HG03064 (cell line): ENCODE measurements at regions not wholly inside any gene's neighbourhood (a gene's known extent, or its start where the extent isn't known, plus 50 kb on each side); places are given as distances from the start of the nearest gene placed in this dataset.

Source experiments
- ATAC-seq: cut with Tn5 transposase; IDR thresholded peaks from one replicate; pipeline ENCODE4 v1.9.1; 2021; ENCODE audit warnings: low read depth; ENCODE audit not compliant: unreplicated experiment

DNA sequence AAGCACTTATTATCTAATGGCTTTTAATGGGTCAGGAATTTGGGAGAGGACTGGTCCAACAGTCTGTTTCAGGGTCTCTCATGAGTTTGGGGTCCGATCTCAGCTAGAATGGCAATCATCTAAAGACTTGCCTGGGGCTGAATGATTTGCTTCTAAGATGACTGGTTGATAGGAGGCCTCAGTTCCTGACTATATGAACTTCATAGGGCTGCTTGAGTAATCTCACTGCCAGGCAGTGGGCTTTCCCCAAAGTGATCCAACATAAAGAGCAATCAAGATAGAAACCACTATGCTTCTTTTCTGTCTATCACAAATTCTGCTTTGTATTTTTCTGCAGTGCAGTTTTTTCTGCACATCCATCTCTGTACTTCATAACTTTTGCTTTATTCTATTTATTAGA, 793.5 kb upstream of the CHAC2 start:
- ATAC-seq: no peak

DNA sequence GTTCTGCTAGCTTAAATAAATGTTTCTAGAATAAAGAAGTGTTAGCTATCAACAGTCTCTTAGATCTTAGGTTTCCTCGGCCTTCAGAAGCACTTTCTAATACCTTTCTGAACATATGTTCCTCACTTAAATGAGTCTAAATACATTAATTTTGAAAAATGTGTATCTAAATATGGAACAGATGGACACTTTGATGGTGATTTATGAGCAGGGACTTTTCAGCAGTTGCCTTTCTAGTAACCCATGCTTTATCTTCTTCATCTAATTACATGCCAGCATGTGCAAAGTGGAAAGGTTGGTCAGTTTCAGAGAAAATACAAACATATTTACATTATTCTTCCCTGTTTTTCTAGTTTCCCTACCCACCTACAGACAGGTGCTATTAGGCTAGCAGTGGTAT, 797.0 kb upstream of the CHAC2 start:
- ATAC-seq: no peak

DNA sequence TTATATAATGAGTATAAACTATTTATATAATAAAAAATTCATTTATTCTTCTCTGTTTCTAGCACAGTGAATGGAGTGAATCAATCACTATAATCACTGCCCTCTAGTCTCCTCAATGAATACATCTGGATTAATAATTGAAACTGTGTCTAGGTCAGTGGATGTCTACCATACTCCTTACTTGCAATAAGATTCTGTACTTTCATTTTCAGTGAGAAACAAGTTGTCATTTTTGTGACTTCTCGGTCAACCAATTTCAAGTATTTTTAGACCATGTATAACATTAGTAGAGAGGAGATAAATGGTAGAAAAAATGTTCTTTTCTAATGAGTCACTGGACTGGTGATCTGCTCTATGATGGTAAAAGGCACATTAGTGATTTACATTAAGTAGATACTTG, 799.6 kb upstream of the CHAC2 start:
- no peak for ATAC-seq

DNA sequence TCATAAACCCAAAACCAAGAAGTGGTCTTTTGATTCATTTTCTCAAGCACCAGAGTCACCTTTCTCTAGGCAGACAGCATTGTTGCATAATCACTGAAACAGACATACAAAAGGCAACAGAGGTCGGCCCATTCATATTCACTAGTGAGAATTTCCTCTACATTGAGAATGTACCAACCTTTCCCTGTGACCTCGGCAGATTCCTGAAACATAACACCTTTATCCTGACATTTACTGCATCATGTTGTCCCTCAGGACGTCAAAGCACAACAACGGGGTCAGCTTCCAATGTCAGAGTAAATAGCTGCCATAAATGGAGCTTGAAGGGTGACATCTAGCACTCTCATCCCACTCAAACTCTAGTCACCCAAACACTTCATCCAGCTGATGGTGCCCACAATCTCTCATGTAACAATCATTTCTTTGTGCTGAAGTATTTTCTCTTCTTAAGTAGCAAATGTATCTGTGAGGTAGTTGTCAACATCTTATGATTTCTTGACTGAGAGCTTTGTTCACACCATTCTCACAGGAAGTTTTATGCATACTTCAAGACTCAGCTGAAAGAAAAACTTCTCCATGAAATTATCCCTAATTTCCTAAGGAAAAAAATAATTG, 802.6 kb upstream of the CHAC2 start:
- no peak for ATAC-seq

DNA sequence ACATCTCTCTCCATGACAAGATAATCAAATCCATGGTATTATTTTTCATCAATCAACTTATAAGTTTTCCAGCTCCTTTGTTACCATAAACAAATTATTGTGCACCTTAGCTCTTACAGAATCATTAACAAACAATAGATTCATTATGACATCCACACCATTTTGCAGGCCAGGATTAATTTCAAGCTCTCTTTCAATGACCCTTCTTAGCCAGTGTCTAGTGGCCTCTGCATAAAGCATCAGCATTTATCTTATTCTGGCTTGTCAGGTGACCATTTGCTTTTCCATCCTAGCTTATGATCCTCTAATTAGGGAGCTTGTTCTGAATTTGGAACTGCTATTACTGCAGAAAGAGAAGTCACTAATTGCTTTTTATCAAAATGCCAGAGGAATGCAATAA, 806.2 kb upstream of the CHAC2 start:
- ATAC-seq: no peak

DNA sequence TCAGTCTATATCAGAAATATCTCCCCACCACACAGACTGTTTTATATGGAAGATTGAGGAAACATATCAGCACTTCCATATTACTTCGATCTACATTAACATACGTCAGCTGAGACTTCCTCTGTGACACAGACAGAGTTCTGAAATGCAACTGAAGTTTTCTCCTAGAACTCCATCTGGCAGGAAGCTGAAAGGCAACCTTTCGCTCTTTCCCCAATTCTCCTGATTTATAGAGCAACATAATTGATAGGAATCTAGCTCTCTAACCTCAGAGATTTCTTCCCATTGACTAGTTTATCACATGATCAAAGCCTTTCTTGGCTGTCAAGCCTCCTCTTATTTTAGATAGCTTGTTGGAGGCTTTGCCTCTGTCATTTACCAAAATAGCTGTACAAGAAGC, 806.7 kb upstream of the CHAC2 start:
- no peak for ATAC-seq

DNA sequence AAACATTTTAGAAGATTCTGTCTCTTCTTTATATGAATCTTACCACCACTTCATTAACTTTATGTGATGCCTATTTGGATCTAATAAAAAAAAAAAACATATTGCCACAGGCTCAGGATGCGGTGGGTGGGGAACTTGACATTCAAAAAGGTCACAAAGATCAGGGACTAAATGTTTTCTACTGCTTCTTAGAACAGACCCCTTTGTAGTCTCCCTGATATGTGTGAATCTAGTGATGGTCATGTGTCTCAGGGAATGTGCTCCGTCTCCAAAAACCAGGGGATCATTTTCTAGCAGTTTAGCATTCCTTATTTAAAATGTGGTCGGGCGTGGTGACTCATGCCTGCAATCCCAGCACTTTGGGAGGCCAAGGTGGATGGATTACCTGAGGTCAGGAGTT, 807.8 kb upstream of the CHAC2 start:
- no peak for ATAC-seq

DNA sequence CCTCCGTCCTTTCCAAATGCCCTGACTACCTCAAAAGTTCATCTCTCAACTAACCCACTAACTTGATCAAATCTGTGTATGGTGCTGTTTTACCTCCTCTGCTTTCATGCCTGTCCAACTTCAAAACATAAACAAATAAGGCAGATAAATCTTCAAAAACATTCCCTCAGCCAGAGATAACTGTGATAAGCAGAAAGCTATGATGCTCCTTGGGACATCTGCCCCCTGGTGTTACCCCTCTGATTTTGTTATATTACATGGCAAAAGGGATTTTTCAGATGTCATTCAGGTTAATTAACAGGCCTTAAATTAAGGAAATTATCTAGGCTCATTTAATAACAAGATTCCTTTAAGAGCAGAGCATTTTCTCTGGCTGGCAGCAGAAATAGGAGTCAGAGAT, 810.8 kb upstream of the CHAC2 start:
- no peak for ATAC-seq

DNA sequence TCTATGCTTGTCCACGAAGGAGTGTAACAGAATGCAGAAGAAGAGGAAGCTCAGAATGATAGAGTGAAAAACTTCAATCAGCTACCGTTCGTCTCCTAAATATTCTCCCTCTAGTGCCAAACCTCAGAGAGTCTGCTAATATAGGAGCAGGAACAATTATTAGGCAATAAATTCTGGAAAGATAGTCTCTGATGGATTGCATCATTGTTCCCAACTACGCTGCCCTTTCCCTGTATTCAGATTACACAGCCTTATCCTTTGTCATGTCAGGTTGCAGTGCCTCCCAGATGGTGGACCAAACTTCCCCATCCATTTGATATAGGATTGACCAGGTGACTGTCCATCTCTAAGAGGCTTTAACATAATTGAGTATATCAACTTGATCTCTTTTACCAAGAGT, 811.5 kb upstream of the CHAC2 start:
- ATAC-seq: no peak

DNA sequence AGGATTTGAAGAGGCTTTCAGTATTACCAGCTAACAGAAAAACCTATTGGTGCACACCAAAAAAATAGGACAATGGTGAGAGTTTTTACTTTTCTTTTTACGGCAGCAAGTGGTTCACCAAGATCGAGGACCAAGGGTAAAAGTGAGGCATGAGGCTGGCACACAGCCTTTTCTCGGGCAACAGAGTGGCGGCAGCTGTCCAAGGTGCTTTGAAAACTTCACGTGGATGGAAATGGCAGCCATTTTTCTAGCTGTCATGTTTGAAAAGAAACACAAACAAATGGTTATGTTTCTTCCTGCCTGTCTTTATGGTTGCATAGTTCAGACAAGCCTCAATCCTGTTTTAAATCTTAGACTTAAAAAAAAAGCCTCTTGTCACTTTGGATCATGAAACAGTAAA, 812.5 kb upstream of the CHAC2 start:
- ATAC-seq: no peak

DNA sequence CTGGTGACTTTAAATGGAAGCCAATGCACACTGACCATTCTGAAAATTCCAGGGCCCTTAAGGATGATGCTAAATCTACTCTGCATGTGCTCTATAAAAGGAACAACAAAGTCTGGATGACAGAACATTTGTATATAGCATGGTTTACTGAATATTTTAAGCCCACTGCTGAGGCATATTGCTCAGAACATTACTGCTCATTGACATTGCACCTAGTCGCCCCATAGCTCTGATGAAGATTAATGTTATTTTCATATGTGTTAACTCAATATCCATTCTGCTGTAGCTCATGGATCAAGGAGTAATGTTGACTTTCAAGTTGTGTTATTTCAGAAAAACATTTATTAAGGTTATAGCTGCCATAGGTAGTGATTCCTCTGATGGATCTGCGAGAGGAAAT, 827.5 kb upstream of the CHAC2 start:
- no peak for ATAC-seq

DNA sequence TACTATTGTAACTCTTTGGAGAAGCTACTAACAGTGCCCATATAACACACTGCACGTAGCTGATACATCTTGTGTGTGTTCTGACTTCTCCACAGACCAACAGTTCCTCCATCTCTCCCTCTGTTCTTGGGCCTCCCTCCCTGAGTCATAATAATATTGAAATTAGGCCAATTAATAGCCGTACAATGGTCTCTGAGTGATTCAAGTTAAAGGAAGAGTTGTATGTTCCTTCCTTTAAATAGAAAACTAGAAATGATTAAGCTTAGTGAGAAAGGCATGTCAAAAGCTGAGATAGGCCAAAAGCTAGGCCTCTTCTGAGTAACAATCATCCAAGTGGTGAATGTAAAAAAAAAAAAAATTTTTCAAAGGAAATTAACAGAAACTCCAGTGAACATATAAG, 828.4 kb upstream of the CHAC2 start:
- no peak for ATAC-seq

DNA sequence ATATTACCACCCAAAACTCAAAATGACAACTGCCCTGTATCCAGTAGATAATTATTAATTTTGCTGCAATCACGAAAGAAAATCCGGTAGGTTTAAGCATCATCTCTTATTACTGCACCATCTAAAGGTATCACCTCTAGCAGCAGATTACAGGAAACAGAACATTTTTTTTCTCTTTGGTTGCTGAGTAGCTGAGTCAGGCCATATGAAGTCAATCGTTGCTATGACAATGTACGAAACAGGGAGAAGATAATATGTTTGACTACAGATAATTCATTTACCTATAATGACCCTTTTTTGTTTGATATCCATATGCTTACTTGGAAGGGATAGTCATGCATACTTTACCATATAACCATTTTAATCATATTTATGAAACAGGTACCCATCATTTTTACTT, 831.6 kb upstream of the CHAC2 start:
- no peak for ATAC-seq

DNA sequence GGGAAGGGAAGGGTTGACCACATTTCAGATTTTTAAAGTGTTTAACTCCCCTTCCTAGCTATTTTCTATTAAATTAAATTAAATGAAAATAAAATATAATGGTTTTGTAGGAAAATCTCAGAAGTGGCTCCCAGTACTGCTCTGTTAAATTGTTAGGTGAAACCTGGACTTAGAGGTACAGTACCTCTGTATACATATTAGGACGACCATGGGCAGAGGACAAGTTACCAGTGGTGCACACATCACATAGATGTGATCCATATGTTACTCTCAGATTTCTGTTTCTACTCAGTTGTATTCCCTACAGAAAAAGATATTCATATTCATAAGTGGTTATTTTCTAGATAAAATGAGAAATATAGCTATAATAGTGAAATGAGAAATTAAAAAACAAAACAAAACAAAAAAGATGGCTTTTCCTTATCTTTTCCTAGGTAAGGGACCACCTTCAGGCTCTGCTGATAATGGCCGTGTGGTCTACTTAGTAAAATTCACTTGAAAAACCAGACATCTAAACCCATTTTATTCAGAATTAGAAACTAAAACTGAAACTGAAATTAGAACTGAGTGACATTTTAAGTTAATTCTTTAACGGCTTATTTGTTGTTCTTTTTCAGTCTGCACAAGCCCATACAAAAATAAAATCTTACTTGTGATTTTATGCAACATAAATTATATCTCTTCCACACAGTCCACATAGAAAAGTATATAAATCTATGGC, 832.5 kb upstream of the CHAC2 start:
- ATAC-seq: peak; percentile 4

DNA sequence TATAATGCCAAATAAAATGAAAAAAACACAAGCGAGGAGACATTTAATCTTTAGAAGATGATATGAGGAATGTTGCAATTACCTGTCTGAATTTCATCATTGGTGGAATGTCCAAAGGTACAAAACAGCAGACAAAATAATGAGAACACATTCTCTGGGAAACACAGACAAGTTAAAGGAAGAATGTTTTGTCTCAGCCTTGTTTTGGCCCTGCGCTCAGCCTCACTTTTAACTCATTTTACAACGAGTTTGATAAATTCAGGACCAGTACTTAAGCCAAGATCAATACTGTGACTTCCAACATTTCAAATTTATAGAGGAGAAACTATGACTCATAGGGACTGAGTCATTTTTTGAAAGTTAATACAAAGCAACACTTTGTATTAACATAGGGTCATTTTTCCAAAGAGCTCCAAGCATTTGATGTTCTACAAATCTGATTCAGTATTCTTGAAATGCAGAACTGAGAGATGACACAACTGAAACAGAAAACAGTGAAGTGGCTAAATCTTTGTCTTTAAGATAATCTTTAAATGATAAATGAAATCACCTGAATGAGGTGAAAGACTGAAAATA, 833.2 kb upstream of the CHAC2 start:
- ATAC-seq: peak; percentile 55

DNA sequence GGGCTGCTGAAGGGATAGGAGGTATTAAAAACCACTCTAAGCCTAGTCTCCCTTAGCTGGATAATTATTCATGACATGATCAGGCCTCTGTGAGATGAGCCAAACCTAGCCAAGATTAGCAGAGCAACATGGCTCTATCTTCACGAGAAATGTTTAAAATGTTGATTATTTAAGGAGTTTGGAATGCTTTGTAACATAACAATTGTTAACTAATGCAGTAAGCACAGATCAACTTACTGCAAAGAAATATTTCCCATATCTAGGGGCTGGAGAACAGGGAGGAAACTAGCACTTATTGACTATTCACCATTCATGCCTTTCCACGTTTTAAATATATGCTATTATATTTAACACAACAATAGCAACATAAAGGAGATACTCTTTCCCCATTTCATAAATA, 833.7 kb upstream of the CHAC2 start:
- no peak for ATAC-seq

DNA sequence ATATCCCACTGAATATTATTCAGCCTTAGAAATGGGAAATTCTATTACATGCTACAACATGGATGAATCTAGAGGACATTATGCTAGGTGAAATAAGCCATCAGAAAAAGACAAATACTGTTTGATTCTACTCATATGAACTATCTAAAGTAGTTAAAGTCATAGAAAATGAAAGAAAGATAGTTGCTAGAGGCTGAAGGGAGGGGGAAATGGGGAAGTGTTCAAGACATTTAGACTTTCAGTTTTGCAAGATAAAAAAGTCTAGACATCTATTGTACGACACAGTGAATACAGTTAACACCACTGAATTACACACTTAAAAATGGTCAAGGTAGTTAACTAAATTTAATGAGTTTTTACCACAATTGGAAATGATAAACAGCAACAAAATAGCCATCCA, 835.9 kb upstream of the CHAC2 start:
- no peak for ATAC-seq

DNA sequence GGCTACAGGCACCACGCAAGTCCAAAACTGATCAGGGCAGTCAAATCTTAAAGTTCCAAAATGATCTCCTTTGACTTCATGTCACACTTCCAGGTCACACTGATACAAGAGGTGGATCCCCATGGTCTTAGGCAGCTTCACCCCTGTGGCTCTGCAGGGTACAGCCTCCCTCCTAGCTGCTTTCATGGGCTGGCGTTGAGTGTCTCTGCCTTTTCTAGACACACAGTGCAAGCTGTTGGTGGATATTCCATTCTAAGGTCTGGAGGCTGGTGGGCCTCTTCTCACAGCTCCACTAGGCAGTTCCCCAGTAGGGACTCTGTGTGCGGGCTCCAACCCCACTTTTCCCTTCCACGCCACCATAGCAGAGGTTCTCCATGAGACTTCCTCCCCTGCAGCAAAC, 838.2 kb upstream of the CHAC2 start:
- no peak for ATAC-seq

DNA sequence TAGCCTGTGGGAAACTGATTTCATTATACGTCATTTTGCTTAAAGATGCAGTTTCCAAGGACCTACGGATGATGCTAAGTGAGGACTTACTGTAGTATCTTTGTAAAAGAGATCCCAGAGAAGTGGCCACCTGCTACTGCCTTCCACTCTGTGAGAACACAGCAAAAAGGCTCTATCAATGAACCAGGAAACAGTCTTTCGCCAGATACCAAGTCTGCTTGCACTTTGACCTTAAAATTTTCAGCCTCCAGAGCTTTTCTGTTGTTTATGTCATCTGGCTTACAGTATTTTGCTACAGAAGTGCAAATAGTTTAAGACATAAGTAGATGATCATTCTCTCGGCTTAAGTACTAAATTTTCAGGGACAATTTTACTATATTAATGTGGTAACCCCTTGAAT, 847.9 kb upstream of the CHAC2 start:
- no peak for ATAC-seq

DNA sequence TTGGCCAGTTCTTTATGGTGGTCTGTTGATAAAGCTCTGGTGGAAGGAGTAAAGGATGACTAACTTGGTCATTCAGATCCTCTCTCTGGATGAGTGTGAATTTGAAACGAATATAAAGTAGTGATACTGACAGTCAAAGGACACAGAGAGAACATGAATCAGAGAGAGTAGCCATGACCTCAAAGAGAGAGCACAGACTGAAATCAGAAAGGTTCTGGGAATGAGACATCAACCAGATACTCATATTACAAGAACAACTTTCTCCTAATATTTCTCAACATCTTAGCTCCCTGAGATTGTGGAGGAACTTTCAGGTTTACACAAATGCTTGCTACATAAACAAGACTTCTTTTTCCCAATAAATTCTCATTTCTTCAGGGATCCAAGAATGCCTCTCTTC, 849.1 kb upstream of the CHAC2 start:
- ATAC-seq: no peak

DNA sequence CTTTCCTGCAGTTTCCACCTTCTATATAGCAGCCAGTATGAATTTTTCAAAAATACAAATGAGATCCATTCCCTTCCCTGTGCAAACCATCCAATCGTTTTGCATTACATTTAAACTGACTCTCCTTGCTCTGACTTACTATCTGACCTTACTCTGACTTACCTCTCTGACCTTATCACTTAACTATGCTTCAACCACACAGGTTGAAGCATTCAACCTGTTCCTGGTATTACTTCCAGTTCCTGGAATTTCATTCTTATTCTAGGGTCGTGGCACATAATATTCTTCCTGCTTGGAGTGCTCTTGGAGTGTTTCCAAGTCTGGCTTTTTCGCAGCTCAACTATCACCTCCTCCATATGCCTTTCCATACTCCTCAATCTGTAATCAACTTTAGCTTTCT, 850.6 kb upstream of the CHAC2 start:
- ATAC-seq: no peak

DNA sequence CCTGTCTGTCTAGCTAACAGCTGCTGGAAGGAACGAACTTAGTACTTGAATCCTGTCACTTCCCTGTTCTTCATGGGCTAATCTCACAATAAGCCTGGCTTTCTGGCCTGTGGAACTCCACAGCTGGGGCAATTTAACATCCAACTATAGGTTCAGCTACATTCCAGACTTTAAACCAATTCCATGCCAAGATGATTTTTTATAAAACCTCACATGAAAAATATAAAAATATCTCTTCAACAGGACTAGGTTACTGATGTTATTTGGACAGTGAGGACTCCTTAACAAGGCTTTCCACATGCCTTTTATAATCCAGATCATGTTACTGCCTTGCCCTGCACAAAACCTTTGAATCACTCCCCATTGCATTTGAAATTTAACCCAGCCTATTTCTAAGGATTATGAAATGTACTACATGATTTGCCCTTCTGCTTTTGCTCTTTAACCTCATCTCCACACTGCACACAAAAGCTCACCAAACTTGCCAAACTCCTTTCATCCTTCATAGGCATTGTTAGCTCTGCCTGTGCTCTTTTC, 863.2 kb upstream of the CHAC2 start:
- no peak for ATAC-seq
